ENCODE measurements at regions not wholly inside any gene's neighbourhood (a gene's known extent, or its start where the extent isn't known, plus 50 kb on each side); places are given as distances from the start of the nearest gene placed in this dataset.

- TF ChIP-seq, protein P1, sequence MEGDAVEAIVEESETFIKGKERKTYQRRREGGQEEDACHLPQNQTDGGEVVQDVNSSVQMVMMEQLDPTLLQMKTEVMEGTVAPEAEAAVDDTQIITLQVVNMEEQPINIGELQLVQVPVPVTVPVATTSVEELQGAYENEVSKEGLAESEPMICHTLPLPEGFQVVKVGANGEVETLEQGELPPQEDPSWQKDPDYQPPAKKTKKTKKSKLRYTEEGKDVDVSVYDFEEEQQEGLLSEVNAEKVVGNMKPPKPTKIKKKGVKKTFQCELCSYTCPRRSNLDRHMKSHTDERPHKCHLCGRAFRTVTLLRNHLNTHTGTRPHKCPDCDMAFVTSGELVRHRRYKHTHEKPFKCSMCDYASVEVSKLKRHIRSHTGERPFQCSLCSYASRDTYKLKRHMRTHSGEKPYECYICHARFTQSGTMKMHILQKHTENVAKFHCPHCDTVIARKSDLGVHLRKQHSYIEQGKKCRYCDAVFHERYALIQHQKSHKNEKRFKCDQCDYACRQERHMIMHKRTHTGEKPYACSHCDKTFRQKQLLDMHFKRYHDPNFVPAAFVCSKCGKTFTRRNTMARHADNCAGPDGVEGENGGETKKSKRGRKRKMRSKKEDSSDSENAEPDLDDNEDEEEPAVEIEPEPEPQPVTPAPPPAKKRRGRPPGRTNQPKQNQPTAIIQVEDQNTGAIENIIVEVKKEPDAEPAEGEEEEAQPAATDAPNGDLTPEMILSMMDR (optimal IDR thresholded peaks at IDR 0.05 in 1 of 3, IDR thresholded peaks at IDR 0.05 in 1 of 3, conservative IDR thresholded peaks at IDR 0.05 in 1 of 3; ENCODE audit: extremely low read depth in 1 of 3, insufficient read depth in 2 of 3, low read length in 3 of 3): no peak
- TF ChIP-seq EZH2 (IDR thresholded peaks at IDR 0.05; ENCODE audit: low read length): no peak
Measured at GRCh38 chr5:116626272-116626723, 51.7 kb upstream of the SEMA6A start.

Data from keratinocyte (primary cell).